ENCODE measurements at regions not wholly inside any gene's neighbourhood (a gene's known extent, or its start where the extent isn't known, plus 50 kb on each side); places are given as distances from the start of the nearest gene placed in this dataset.
"Not testable (repeated sequence)": the region's sequence is repeated elsewhere in the genome, so short reads cannot be mapped to it uniquely, and the experiment has no call there.

DNA sequence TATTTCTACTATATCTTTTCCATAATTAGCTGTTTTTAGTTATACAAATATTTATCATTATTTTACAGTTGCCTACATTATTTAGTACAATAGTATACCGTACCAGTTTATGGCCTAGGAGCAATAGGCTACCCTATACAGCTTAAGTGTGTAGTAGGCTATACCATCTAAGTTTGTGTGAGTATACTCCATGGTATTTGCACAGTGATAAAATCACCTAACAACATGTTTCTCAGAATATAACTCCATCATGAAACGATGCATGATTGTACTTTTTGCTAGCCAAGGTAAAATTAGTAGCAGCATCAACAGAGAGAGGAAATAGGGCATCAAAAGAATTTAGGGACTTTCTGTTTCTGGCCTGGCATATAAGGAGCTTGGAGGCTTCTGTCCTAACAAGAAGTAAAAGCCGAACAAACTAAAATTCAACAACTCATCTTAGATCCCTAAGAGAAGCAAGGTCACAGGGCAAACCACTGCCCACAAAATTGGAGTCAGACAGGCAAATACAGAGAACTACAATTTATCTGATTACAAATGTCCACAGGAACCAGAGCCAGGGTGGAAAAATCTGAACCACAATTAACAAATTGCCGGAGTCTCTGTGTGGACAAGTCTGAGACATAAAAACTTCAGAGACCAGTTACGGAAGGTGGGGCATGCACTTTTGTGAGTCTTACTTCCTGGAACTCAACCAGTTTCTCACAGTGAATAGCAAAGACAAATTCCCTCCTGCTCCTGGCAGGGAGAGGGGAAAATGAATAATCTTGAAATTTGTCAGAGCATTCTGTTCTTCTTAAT is 671.4 kb downstream of the RFPL4B start:
- Histone ChIP-seq H3K4me3 (no peak overlapping the region), H3K4me1 (peaks cover 0 to 43% (median 12%) of the 10 kb centered on the region in 4 donors), H3K9me3 (no peaks in the 10 kb centered on the region), H3K27me3 (no peaks in the 10 kb centered on the region), H3K27ac (peak overlapping the region; percentile 34 to 48), H3K36me3 (no peaks in the 10 kb centered on the region)
- peak; percentile 34 to 63 for DNase-seq
- TF ChIP-seq, protein P1, sequence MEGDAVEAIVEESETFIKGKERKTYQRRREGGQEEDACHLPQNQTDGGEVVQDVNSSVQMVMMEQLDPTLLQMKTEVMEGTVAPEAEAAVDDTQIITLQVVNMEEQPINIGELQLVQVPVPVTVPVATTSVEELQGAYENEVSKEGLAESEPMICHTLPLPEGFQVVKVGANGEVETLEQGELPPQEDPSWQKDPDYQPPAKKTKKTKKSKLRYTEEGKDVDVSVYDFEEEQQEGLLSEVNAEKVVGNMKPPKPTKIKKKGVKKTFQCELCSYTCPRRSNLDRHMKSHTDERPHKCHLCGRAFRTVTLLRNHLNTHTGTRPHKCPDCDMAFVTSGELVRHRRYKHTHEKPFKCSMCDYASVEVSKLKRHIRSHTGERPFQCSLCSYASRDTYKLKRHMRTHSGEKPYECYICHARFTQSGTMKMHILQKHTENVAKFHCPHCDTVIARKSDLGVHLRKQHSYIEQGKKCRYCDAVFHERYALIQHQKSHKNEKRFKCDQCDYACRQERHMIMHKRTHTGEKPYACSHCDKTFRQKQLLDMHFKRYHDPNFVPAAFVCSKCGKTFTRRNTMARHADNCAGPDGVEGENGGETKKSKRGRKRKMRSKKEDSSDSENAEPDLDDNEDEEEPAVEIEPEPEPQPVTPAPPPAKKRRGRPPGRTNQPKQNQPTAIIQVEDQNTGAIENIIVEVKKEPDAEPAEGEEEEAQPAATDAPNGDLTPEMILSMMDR (IDR thresholded peaks at IDR 0.05): no peak
- intact Hi-C loops (cut with DNase I; ENCODE audit: low total_unique reads): no loop called here

DNA sequence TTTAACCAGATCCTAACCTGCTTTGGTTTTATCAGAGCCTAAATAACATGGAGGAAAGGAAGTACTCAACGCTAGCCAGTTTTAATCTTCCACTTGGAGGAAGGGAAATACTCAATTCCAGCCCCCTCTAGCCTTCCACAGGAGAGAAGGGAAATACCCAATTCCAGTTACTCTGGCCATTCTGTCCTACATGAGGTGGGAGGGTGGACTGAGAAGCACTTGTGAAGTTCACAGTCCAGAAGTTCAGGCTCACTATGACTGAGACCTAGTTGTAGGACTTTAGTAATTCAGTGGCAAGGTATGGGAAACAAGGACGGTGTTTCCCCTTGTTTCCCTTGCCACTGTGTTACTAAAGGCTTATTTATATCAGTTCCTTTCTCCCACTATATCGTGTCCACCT is 672.0 kb downstream of the RFPL4B start:
- Histone ChIP-seq H3K27ac (peak overlapping the region; percentile 34 to 48), H3K36me3 (no peaks in the 10 kb centered on the region), H3K27me3 (no peaks in the 10 kb centered on the region), H3K9me3 (no peaks in the 10 kb centered on the region), H3K4me3 (no peak overlapping the region), H3K4me1 (peaks cover 0 to 41% (median 12%) of the 10 kb centered on the region in 4 donors)
- TF ChIP-seq, protein P1 (IDR thresholded peaks at IDR 0.05): no peak
- DNase-seq: no peak
- intact Hi-C loops (cut with DNase I; ENCODE audit: low total_unique reads): no loop called here

DNA sequence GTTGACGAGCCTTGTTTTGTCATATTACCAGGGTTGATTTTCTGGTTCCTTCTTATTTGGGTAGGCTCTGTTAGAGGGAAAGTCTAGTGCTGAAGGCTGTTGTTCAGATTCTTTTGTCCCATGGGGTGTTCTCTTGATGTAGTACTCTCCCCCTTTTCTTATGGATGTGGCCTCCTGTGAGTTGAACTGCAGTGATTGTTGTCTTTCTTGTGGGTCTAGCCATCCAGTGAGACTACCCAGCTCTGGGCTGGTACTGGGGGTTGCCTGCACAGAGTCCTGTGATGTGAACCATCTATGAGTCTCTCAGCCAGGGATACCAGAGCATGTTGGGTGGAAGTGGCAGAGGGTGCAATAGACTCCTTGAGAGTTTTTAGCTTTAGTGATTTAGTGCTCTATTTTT is 680.6 kb downstream of the RFPL4B start:
- intact Hi-C loops (cut with DNase I; ENCODE audit: low total_unique reads): no loop called here
- TF ChIP-seq, protein P1 (IDR thresholded peaks at IDR 0.05): no peak
- no peak overlapping the region for H3K4me3 ChIP-seq
- no peak for DNase-seq
- no peaks in the 10 kb centered on the region for H3K27me3 ChIP-seq
- no peaks in the 10 kb centered on the region for H3K36me3 ChIP-seq
- H3K27ac ChIP-seq: no peak overlapping the region
- no peaks in the 10 kb centered on the region for H3K9me3 ChIP-seq
- no peaks in the 10 kb centered on the region for H3K4me1 ChIP-seq

DNA sequence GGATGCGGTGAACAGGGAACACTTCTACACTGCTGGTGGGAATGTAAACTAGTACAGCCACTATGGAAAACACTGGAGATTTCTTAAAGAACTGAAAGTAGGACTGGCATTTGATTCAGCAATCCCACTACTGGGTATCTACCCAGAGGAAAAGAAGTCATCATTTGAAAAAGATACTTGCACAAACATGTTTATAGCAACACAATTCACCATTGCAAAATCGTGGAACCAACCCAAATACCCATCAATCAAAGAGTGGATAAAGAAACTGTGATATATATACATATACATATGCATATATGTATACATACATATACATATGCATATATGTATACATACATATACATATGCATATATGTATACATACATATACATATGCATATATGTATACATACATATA is 682.0 kb downstream of the RFPL4B start:
- intact Hi-C loops (cut with DNase I; ENCODE audit: low total_unique reads); H3K27me3 ChIP-seq; H3K36me3 ChIP-seq; H3K9me3 ChIP-seq; H3K4me1 ChIP-seq; H3K4me3 ChIP-seq; H3K27ac ChIP-seq; DNase-seq: not testable (repeated sequence)

DNA sequence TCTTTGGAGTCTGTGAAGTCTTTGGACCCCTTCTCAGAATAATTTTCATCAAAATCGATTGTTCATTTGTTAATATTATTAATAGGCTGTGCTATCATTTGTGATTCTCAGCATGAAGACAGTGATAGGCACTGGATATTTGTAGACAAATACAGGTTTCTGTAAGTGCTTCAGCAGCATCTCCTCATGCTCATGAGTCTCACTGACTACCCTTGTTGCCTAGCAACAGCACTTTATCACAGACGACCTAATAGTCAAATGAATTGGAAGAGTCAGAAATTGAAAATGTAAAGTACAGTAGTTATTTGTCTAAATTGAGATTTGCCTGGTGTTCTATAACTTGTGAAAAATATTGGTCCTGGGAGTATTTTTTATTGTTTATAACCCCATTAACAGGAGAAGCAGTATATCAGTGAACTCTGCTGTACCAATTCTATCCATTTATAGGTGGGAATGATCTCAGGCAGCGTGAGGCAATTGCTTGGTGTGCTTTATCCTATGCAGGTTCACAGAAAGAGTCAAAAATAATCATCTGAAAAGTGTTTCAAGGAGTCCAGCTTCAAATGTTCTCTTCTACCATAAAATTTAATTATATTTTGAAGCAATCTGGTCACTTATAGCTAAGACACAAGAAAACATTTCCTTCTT is 684.6 kb downstream of the RFPL4B start:
- no peaks in the 10 kb centered on the region for H3K9me3 ChIP-seq
- H3K4me3 ChIP-seq: no peak overlapping the region
- intact Hi-C loops (cut with DNase I; ENCODE audit: low total_unique reads): no loop called here
- TF ChIP-seq, protein P1 (IDR thresholded peaks at IDR 0.05): no peak
- no peak for DNase-seq
- H3K4me1 ChIP-seq: no peaks in the 10 kb centered on the region
- no peaks in the 10 kb centered on the region for H3K27me3 ChIP-seq
- no peak overlapping the region for H3K27ac ChIP-seq
- no peaks in the 10 kb centered on the region for H3K36me3 ChIP-seq

DNA sequence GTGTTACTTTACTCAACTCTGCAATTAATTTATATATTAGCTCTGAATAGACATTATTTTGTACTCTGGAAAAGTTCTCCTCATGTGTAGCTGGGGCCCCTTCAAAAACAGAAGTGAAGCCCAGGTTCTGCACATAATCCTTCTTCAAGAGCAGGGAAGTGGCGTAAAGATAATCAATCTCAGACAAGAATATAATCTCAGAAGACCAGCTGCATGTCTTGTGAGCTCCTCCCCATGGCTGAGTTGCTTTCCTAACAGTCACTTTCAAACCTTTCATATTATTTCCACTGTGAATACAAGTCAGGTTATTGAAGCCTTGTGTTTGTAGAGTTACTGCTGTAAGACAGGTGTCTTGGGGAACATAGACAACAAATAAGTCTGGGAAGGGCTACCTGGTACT is 691.9 kb downstream of the RFPL4B start:
- no peak for DNase-seq
- TF ChIP-seq, protein P1 (IDR thresholded peaks at IDR 0.05): no peak
- Histone ChIP-seq H3K4me3 (no peak overlapping the region), H3K27ac (no peak overlapping the region), H3K4me1 (no peaks in the 10 kb centered on the region), H3K36me3 (no peaks in the 10 kb centered on the region), H3K9me3 (no peaks in the 10 kb centered on the region), H3K27me3 (no peaks in the 10 kb centered on the region)
- intact Hi-C loops (cut with DNase I; ENCODE audit: low total_unique reads): no loop called here

All from tibial artery (tissue), 4 donors.